B cell (primary cell): ENCODE measurements at regions not wholly inside any gene's neighbourhood (a gene's known extent, or its start where the extent isn't known, plus 50 kb on each side); places are given as distances from the start of the nearest gene placed in this dataset.

ENCODE experiments used
- EZH2 ChIP-seq: IDR thresholded peaks from 2 replicates; pipeline ENCODE4 v1.6.1; 2012; ENCODE audit warnings: borderline replicate concordance, low read depth, mild to moderate bottlenecking, moderate library complexity, low read length; ENCODE audit not compliant: insufficient read depth, poor library complexity, severe bottlenecking
- TF ChIP-seq, protein P1 (sequence below): fragments of 200-600 bp; IDR thresholded peaks from one replicate; pipeline ENCODE4 v1.8.0; 2022; ENCODE audit warnings: antibody characterized with exemption, mild to moderate bottlenecking

DNA sequence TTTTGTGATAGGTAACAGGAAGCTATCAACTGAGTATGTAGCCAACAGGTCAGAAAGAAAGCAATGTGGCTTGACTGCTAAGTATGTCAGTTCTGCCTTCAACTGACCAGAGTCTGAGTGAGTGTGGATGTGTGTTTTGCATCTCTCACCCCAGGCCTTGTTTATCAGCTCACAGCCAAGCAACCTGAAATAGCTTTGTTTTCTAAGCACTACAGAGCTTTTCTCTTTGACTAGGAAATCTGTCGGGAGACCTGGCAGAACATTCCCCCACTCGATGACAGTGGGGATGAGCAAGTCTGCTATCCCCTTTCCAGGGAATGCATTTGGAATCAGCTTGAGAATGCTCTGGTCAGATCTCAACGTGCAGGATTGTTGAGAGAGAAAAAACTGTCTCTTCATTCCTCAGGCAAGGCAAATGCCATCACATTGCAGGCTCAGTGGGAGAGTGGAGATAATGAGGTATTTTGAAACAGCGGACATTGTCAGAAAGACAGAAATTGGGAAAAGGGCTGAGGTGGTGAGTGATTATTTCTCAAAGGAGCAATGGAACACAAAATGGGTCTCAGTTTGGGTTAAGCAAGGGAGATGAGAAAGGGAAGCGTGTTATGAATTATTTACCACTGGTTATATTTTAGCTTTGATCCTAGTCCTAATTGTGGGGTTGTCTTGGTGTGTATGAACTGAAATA lies 233.8 kb upstream of the PIK3C3 start:
- TF ChIP-seq, protein P1, sequence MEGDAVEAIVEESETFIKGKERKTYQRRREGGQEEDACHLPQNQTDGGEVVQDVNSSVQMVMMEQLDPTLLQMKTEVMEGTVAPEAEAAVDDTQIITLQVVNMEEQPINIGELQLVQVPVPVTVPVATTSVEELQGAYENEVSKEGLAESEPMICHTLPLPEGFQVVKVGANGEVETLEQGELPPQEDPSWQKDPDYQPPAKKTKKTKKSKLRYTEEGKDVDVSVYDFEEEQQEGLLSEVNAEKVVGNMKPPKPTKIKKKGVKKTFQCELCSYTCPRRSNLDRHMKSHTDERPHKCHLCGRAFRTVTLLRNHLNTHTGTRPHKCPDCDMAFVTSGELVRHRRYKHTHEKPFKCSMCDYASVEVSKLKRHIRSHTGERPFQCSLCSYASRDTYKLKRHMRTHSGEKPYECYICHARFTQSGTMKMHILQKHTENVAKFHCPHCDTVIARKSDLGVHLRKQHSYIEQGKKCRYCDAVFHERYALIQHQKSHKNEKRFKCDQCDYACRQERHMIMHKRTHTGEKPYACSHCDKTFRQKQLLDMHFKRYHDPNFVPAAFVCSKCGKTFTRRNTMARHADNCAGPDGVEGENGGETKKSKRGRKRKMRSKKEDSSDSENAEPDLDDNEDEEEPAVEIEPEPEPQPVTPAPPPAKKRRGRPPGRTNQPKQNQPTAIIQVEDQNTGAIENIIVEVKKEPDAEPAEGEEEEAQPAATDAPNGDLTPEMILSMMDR, result no peak
- TF ChIP-seq EZH2, result no peak
